Sigmoid colon (tissue), 4 donors: ENCODE measurements at regions not wholly inside any gene's neighbourhood (a gene's known extent, or its start where the extent isn't known, plus 50 kb on each side); places are given as distances from the start of the nearest gene placed in this dataset.

ENCODE experiments used
- CTCF ChIP-seq, 4 experiments: fragments of 450-650 bp in 3 of 4; fragments of 200-600 bp in 1 of 4; IDR thresholded peaks; one replicate each; pipeline ENCODE4 v1.5.1; 2016 to 2019; ENCODE audit warnings: antibody characterized with exemption in 4 of 4, mild to moderate bottlenecking in 3 of 4, moderate library complexity in 2 of 4
- POLR2A ChIP-seq, 2 donors: fragments of 450-650 bp; IDR thresholded peaks; one replicate each; pipeline ENCODE4 v1.6.1; 2016; ENCODE audit warnings: antibody characterized with exemption in 2 of 2, mild to moderate bottlenecking in 2 of 2, moderate library complexity in 2 of 2
- POLR2AphosphoS5 ChIP-seq, 4 donors: sonication (generic); formaldehyde crosslinking; IDR thresholded peaks; one replicate each; pipeline ENCODE4 v1.6.1; 2017; ENCODE audit warnings: antibody characterized with exemption in 4 of 4

- TF ChIP-seq POLR2AphosphoS5 (IDR thresholded peaks at IDR 0.05) (no peak), POLR2A (IDR thresholded peaks at IDR 0.05) (no peak), CTCF (IDR thresholded peaks at IDR 0.05) (no peak)
Measured at GRCh38 chr22:26789951-26790350, 132.6 kb downstream of the MIAT start.
